Stomach (tissue), 4 donors: ENCODE measurements at regions not wholly inside any gene's neighbourhood (a gene's known extent, or its start where the extent isn't known, plus 50 kb on each side); places are given as distances from the start of the nearest gene placed in this dataset.

Source experiments
- CTCF ChIP-seq, 7 experiments: fragments of 450-650 bp in 4 of 7; fragments of 200-600 bp in 3 of 7; sonication (generic) in 3 of 7; IDR thresholded peaks; one replicate each; pipeline ENCODE4 v1.5.1; 2016 to 2019; ENCODE audit warnings: antibody characterized with exemption in 7 of 7, control low read depth in 2 of 7, mild to moderate bottlenecking in 1 of 7
- EP300 ChIP-seq: sonication (generic); formaldehyde crosslinking; IDR thresholded peaks from one replicate; pipeline ENCODE4 v1.6.1; 2017; ENCODE audit warnings: antibody characterized with exemption
- POLR2A ChIP-seq, 4 donors: fragments of 450-650 bp; IDR thresholded peaks; one replicate each; pipeline ENCODE4 v1.6.1; 2016; ENCODE audit warnings: antibody characterized with exemption in 4 of 4, control low read depth in 2 of 4, mild to moderate bottlenecking in 1 of 4, moderate library complexity in 1 of 4

- TF ChIP-seq CTCF (IDR thresholded peaks at IDR 0.05) (no peak), EP300 (no peak), POLR2A (IDR thresholded peaks at IDR 0.05) (no peak)
Observed at GRCh38 chr12:75600146-75600545, 88.7 kb upstream of the KRR1 start.
